Bronchial epithelial cell (primary cell): ENCODE measurements at regions not wholly inside any gene's neighbourhood (a gene's known extent, or its start where the extent isn't known, plus 50 kb on each side); places are given as distances from the start of the nearest gene placed in this dataset.

Experiments used
- DNase-seq: peaks from one replicate; pipeline ENCODE4 v3.0.0-alpha.2; 2010; ENCODE audit warnings: low read depth
- FAIRE-seq: peaks from 2 replicates; lab custom pipeline; 2011; peaks lifted over from hg19 to GRCh38; lab: Jason Lieb, UNC
- H3K27me3 ChIP-seq: 2 replicates; pipeline ENCODE4 v1.5.1; 2011; ENCODE audit warnings: low read length; ENCODE audit not compliant: control insufficient read depth, insufficient read depth
- H3K36me3 ChIP-seq: 2 replicates; pipeline ENCODE4 v1.5.1; 2011; ENCODE audit warnings: low read length; ENCODE audit not compliant: control insufficient read depth, insufficient read depth
- H3K4me3 ChIP-seq: 2 replicates; pipeline ENCODE4 v1.5.1; 2011; ENCODE audit warnings: mild to moderate bottlenecking, low read depth, low read length, control low read depth
- CTCF ChIP-seq: IDR thresholded peaks from 2 replicates; pipeline ENCODE4 v1.5.1; 2011; ENCODE audit warnings: mild to moderate bottlenecking, moderate library complexity, low read length, control low read depth, inconsistent platforms; ENCODE audit not compliant: insufficient read depth, severe bottlenecking

GRCh38 chr15:79185199-79185598, 94.6 kb upstream of the RASGRF1 start:
- FAIRE-seq: no peak

GRCh38 chr15:79184465-79184892, 93.9 kb upstream of the RASGRF1 start:
- no peaks in the 10 kb centered on the region for H3K27me3 ChIP-seq
- H3K4me3 ChIP-seq: no peak overlapping the region
- no peaks in the 10 kb centered on the region for H3K36me3 ChIP-seq
- TF ChIP-seq CTCF: peak; percentile 94
- FAIRE-seq: no peak
- DNase-seq: peak; percentile 37

More at GRCh38 chr15:79185199-79185598, 94.6 kb upstream of the RASGRF1 start:
- H3K4me3 ChIP-seq: no peak overlapping the region
- no peak for DNase-seq
- TF ChIP-seq CTCF: peak; percentile 43
- H3K36me3 ChIP-seq: no peaks in the 10 kb centered on the region
- H3K27me3 ChIP-seq: peaks cover under 1% of the 10 kb centered on the region

- Histone ChIP-seq H3K27me3 (no peaks in the 10 kb centered on the region), H3K36me3 (no peaks in the 10 kb centered on the region), H3K4me3 (no peak overlapping the region)
- TF ChIP-seq CTCF: no peak
- DNase-seq (no peak), FAIRE-seq (no peak)
Measured at GRCh38 chr15:79180318-79180717, 89.7 kb upstream of the RASGRF1 start.

DNA sequence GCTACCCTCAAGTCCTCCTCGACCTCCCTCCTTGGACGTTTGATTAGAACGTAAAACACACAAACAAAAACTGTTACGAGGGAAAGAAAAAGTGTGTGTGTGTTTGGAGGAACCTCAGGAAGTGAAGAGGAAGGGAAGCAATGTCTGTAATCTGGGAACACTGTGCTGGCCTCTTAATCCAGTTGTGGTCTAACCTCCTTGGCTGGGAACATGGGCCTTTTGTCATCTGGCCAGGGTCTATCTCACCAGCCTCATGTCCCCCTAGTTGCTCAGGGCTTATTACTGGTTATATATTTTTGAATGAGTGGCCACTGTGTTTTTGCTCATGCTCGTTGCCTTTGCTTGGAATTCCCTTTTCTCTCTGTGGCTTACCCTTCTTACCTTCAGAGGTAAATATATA, 89.0 kb upstream of the RASGRF1 start:
- no peak overlapping the region for H3K4me3 ChIP-seq
- H3K27me3 ChIP-seq: no peaks in the 10 kb centered on the region
- no peak for TF ChIP-seq CTCF
- H3K36me3 ChIP-seq: no peaks in the 10 kb centered on the region
- DNase-seq: no peak
- no peak for FAIRE-seq

- TF ChIP-seq CTCF: no peak
- DNase-seq (peak; percentile 70), FAIRE-seq (no peak)
- Histone ChIP-seq H3K36me3 (no peaks in the 10 kb centered on the region), H3K27me3 (no peaks in the 10 kb centered on the region), H3K4me3 (no peak overlapping the region)
Measured at GRCh38 chr15:79179108-79179561, 88.6 kb upstream of the RASGRF1 start.

DNA sequence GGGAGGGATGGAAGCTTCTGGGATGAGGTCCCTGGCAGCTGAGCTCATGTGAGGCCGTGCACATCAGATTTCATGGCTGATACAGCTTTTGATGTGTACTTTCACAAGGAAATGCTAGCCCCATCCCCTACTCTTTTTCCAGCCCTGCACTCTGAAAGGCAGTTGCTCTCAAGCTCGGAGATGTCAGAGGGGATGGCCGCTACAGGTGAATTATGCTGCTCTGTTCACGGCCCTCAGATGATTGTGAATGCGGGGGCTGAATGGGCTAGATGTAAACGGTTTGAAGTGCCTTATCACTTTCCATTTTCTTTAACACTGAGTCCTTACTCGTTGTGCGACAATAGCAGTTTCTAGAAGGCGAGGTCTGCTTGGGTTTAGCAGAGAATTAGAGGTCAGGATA, 88.0 kb upstream of the RASGRF1 start:
- Histone ChIP-seq H3K36me3 (no peaks in the 10 kb centered on the region), H3K4me3 (no peak overlapping the region), H3K27me3 (no peaks in the 10 kb centered on the region)
- no peak for DNase-seq
- TF ChIP-seq CTCF: no peak
- no peak for FAIRE-seq
